ENCODE measurements at regions not wholly inside any gene's neighbourhood (a gene's known extent, or its start where the extent isn't known, plus 50 kb on each side); places are given as distances from the start of the nearest gene placed in this dataset.

DNA sequence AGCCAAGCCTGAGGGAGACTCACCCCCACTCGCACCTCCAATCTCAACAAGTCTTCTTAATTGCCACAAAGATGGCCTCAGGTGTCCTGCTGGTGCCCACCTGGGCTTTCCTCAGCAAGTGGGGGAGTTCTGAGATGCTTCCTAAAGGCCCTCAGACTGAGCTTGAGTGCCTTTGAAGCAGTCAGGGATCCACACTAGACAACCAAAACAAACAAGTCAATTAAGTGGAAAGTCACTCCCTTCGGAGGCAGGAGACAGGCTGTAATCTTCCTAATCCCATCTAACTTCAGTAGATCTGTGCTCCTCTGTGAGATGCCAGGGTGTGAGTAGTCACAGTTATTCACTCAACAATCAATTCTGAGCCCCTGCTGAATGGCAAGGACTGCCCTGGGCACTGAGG is 68.3 kb upstream of the SERP2 start:
- H3K27me3 ChIP-seq (ENCODE audit: control insufficient read depth, insufficient read depth, low read length), result no peaks in the 10 kb centered on the region
- no peak overlapping the region for H3K4me3 ChIP-seq (ENCODE audit: low read depth, low read length)
- CTCF ChIA-PET, result no interaction called here
- H3K36me3 ChIP-seq (ENCODE audit: control insufficient read depth, insufficient read depth, low read length), result no peaks in the 10 kb centered on the region
- POLR2A ChIA-PET, result no interaction called here
- no peak for TF ChIP-seq CTCF (IDR thresholded peaks at IDR 0.05; ENCODE audit: insufficient read depth, low read depth, low read length)
- DNase-seq (ENCODE audit: low read depth), result no peak

- ChIA-PET CTCF (no interaction called here), POLR2A (no interaction called here)
- no peaks in the 10 kb centered on the region for H3K36me3 ChIP-seq (ENCODE audit: control insufficient read depth, insufficient read depth, low read length)
- no peak overlapping the region for H3K4me3 ChIP-seq (ENCODE audit: low read depth, low read length)
- DNase-seq (ENCODE audit: low read depth), result no peak
- H3K27me3 ChIP-seq (ENCODE audit: control insufficient read depth, insufficient read depth, low read length), result no peaks in the 10 kb centered on the region
- no peak for TF ChIP-seq CTCF (IDR thresholded peaks at IDR 0.05; ENCODE audit: insufficient read depth, low read depth, low read length)
Observed at GRCh38 chr13:44305917-44306370, 67.7 kb upstream of the SERP2 start.

DNA sequence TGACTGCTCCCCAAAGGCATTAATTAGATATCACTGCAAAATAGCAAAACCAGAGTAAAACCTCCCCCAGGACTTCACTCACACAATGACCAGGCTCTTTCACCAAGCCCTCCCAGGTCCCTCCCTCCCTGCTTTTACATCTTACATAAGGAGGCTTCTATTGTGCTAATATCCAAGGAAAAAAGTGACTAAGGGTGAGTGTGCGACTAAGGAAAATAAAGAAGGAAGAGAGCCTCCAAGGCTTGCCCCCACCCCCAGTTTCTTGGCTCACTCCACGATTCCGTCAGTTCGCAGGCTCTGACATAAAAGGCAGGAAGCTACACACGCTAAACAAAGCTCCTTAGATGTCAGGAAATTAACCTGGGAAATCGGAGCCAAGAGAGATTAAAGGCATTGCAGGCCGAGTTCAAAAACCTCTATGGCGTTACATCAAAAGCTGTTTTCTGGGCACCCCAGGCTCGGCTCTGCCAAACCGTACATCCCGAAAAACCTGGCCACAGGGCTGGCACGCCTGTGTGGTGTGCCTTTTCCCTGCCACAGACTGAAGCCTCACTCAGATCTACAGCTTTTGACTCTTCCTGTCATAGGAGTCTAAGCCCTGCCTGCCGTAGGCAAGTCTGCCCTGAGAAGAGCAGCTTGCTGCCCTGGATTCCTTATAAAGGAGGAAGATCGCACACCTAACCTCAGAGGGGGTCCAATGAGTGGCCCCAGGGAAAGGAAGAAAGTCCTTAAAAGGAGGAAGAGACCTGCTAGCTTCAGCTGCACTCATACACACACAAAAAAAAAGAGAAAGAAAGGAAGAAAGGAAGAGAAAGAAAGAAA is 67.0 kb upstream of the SERP2 start:
- POLR2A ChIA-PET, result interaction anchor here (0.6 kb wide), 2 partner anchors 85 to 96 kb away, joined by 3 read pairs; no protein-coding TSS in a partner anchor
- CTCF ChIA-PET, result interaction anchor here (1.2 kb wide), 1 partner anchor 115 kb away, joined by 3 read pairs; no protein-coding TSS in a partner anchor
- H3K4me3 ChIP-seq (ENCODE audit: low read depth, low read length), result no peak overlapping the region

DNA sequence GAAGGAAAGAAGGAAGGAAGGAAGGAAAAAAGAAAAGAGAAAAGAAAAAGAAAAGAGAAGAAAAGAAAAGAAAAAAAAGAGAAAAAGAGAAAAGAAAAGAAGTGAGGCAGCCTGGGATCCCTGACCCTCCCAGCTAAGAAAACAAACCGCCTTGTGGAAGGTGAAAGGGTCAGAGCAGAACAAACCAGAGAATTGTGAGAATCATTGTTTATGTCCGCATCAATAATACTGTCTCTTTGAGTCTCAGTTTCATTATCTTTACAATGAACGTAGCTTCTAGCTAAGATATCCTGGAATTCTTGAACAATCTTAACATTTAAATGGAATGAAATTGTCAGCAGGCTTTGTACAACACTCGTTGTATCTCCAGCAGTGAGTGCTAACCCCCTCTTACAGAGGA is 66.4 kb upstream of the SERP2 start:
- TF ChIP-seq CTCF (IDR thresholded peaks at IDR 0.05; ENCODE audit: insufficient read depth, low read depth, low read length), result no peak
- ChIA-PET CTCF (interaction anchor here (1.2 to 1.6 kb wide), 3 partner anchors 8 to 116 kb away, joined by 3 to 4 read pairs (median 3); no protein-coding TSS in a partner anchor), POLR2A (no interaction called here)
- no peak for DNase-seq (ENCODE audit: low read depth)
- Histone ChIP-seq H3K4me3 (ENCODE audit: low read depth, low read length) (no peak overlapping the region), H3K27me3 (ENCODE audit: control insufficient read depth, insufficient read depth, low read length) (no peaks in the 10 kb centered on the region), H3K36me3 (ENCODE audit: control insufficient read depth, insufficient read depth, low read length) (no peaks in the 10 kb centered on the region)

More for the DNA sequence above, 67.0 kb upstream of the SERP2 start:
- H3K36me3 ChIP-seq (ENCODE audit: control insufficient read depth, insufficient read depth, low read length), result no peaks in the 10 kb centered on the region
- TF ChIP-seq CTCF (IDR thresholded peaks at IDR 0.05; ENCODE audit: insufficient read depth, low read depth, low read length), result no peak
- no peaks in the 10 kb centered on the region for H3K27me3 ChIP-seq (ENCODE audit: control insufficient read depth, insufficient read depth, low read length)
- DNase-seq (ENCODE audit: low read depth), result peak; percentile 76

DNA sequence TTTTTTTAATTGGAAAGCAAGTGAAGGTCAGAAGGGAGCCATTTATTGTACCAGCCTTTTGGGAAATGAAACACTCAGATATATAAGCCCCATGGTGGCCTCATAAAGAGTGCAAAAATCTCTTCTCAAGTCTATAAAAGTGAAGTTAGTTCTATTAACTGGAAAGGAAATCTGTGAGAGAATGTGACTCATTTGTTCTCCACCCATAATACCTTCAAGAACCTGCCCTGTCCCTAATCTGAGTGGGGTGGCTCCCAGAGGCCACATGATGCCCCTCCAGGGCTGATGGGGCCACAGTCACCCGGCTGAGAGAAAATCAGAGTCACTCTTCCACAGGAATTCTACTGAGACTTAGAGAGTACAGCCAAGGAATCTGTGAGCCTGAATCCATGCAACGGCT is 65.8 kb upstream of the SERP2 start:
- H3K27me3 ChIP-seq (ENCODE audit: control insufficient read depth, insufficient read depth, low read length), result no peaks in the 10 kb centered on the region
- POLR2A ChIA-PET, result no interaction called here
- H3K4me3 ChIP-seq (ENCODE audit: low read depth, low read length), result no peak overlapping the region
- TF ChIP-seq CTCF (IDR thresholded peaks at IDR 0.05; ENCODE audit: insufficient read depth, low read depth, low read length), result no peak
- CTCF ChIA-PET, result interaction anchor here (1.3 to 1.6 kb wide), 2 partner anchors 9 kb away, joined by 3 to 4 read pairs; no protein-coding TSS in a partner anchor
- DNase-seq (ENCODE audit: low read depth), result no peak
- H3K36me3 ChIP-seq (ENCODE audit: control insufficient read depth, insufficient read depth, low read length), result no peaks in the 10 kb centered on the region

Measured in BJ (cell line).